NCI-H345 treated with DMSO at 0.1 percent for 48 hours (cell line): ENCODE measurements at regions not wholly inside any gene's neighbourhood (a gene's known extent, or its start where the extent isn't known, plus 50 kb on each side); places are given as distances from the start of the nearest gene placed in this dataset.
"Not testable (repeated sequence)": the region's sequence is repeated elsewhere in the genome, so short reads cannot be mapped to it uniquely, and the experiment has no call there.

Experiments used
- DNase-seq: peaks from one replicate; lab custom pipeline; 2025; ENCODE audit not compliant: unreplicated experiment; lab: John Stamatoyannopoulos, UW

DNA sequence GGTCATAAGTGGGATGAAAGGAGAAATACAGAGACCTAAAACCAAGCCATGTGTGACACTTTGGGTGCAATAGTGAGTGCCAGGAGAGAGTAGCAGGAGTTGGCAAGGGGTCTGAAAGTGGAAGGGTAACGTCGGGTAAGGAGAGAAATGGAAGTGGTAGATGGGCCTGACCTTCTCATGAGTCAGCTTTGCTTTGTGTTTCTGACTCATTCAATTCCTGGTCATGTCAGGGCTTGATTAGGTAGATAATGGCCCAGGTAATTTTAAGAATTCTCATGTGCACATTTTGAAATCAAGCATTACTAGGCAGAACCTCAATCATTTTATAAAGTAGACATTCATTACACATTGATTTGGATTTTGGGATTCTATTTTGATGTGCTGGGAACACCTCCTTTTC is 262.5 kb downstream of the SOX2 start:
- no peak for DNase-seq

GRCh38 chr3:181976526-181976925 is 264.8 kb downstream of the SOX2 start:
- DNase-seq, result no peak

DNA sequence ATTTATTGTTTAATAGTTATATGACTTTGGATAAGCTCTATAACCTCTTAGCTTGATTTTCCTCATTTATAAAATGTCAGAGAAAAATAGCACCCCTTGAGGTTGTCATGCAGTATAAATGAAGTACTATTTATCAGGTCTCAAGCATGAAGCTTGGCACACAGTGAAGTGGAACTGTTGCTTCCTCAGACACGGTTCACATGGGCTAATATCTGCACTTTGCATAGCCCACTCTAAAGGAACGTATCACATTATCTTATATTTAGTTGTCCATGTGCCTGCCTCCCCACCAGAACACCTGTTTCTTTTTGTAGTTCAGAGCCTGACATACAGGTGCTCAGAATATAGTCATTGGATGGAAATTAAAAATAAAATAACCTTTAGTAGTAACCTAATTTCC is 273.7 kb downstream of the SOX2 start:
- no peak for DNase-seq

- no peak for DNase-seq
Measured at GRCh38 chr3:181987736-181988135, 276.0 kb downstream of the SOX2 start.

- DNase-seq, result no peak
Measured at GRCh38 chr3:181998828-181999227, 287.1 kb downstream of the SOX2 start.

- DNase-seq, result no peak
Measured at GRCh38 chr3:181999314-181999713, 287.6 kb downstream of the SOX2 start.

DNA sequence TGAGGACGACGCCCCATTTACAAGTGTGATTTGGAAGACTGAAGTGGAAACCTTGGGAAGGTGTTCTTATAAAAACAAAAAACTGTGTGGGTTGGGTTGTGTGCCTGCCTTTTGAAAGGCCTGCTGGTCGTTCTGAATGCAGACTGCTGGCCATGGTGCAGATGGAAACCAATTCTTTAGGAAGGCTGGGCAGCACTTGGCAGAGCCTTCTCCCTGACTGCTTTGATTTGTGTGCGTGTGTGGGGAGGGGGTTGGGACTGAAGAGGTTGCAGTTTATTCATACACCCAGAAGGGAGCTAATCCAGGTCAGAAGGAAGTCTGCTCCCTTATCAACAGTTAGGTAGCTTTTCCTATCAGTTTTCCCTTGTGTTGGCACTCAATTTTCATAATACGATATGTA is 288.7 kb downstream of the SOX2 start:
- no peak for DNase-seq

GRCh38 chr3:182005219-182005618 is 293.5 kb downstream of the SOX2 start:
- no peak for DNase-seq

- DNase-seq, result no peak
Measured at GRCh38 chr3:182005701-182006100, 294.0 kb downstream of the SOX2 start.

DNA sequence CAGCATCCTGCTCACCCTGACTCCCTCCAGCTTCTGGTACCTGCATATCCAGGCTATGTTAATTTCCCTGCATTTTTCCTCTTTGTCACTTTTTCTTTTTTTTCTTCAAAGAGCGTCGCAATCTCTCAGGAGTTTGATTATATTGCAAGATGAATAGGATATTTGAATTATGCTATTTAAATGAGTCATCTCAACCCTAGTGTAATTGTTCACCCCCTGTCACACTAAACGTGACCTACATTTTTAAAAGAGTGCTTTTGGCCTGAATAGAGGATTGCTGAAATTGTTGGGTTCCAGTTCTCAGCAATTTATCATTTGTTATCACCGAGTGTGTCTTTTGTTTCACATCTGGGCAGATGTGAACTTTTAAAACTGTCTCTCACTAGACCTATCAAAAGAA is 294.7 kb downstream of the SOX2 start:
- no peak for DNase-seq

DNA sequence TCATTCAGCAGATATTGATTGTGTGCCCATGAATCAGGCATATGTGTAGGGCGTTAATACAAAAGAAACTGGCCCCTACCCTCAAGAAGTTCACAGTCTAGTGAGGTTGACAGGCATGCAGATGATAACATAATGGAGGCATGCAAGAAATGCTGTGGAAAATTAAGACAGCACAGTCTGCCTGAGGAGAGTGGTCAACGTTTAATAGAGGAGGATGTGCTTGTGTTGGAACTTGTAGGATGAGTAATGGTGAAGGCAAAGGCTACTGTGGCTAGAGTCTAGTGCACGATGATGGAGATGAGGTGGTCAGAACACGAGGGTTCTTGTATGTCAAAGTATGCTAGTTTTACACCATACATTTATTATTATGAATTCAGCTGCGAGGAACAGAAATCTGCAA is 295.7 kb downstream of the SOX2 start:
- DNase-seq, result no peak

DNA sequence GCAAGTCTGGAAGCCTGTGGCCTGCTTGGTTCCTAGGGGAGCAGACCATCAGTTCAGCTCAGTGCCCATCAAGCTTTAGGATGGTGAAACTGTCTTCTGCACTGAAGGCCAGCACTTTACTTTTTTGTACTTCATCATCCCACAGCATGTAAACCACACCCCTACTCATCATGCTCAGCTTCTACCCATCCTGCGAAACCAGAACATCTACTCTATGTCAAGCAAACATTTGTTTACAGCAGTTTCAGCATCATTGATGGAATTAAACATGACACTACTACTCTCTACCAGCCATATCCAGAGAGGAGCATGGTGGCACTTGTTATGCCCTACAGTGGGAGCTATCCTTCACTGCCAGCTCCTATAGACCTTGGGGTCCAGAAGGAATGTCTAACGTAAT is 306.6 kb downstream of the SOX2 start:
- no peak for DNase-seq

DNA sequence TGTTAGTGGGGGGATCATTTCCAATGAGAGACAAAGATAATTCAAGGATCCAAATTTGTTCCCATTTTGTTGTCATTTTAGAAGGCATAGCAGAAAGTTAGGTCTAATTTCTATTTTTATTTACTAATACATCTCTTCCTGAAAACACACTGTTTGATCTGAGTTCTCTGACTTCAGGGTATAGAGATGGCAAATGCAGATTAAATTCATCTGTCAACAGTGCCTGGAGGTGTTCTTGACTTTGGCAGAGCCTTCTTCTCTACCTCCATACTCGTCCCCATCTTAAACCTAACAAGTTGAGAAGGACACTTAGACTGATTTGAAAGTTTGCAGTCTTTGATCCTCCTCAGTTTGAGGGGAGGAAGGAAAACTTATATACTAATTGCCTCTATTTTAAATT is 308.2 kb downstream of the SOX2 start:
- DNase-seq, result no peak

GRCh38 chr3:182023843-182024242 is 312.1 kb downstream of the SOX2 start:
- no peak for DNase-seq

DNA sequence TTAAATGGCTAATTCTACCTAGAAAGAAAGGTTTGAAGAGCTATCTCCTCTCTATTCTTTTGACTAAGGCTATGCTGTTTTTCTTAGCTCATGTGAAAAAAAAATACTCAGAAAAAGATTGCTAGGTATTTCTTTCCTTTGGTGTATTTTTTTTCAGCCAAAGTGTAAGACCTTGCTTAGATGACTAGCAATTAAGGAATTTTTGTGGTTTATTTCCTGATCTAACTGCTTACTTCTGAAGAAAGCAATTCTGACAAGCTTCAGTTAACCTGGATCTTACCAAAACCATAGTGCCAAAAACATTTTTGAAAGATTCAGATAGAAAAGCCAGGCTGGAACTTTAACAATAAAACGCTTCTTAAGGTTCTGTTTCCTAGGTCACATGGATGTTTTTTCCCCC is 315.6 kb downstream of the SOX2 start:
- DNase-seq, result no peak

- no peak for DNase-seq
Measured at GRCh38 chr3:182028081-182028480, 316.4 kb downstream of the SOX2 start.

GRCh38 chr3:182034231-182034630 is 322.5 kb downstream of the SOX2 start:
- DNase-seq, result not testable (repeated sequence)

GRCh38 chr3:182035324-182035723 is 323.6 kb downstream of the SOX2 start:
- DNase-seq, result no peak

DNA sequence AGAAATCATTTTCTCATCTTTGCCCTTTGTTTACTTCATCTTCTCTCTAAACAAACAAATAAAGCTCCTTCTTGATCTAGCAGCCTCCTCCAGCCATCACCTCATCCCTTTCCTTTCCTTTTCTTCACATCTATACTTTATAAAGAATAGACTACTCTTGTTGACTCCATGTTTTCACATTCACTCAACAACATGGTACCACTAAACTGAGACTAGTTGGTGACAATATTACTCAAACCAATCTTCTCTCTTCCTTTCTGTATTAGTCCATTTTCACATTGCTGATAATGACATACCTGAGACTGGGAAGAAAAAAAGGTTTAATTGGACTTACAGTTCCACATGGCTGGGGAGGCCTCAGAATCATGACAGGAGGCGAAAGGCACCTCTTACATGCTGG is 324.7 kb downstream of the SOX2 start:
- DNase-seq, result no peak

GRCh38 chr3:182041668-182042291 is 330.1 kb downstream of the SOX2 start:
- DNase-seq, result no peak

- DNase-seq, result no peak
Measured at GRCh38 chr3:182045736-182046135, 334.0 kb downstream of the SOX2 start.

- no peak for DNase-seq
Measured at GRCh38 chr3:182046166-182046764, 334.5 kb downstream of the SOX2 start.

- DNase-seq, result no peak
Measured at GRCh38 chr3:182050932-182051331, 339.2 kb downstream of the SOX2 start.
